ENCODE measurements at regions not wholly inside any gene's neighbourhood (a gene's known extent, or its start where the extent isn't known, plus 50 kb on each side); places are given as distances from the start of the nearest gene placed in this dataset.

- H3K9me3 ChIP-seq (ENCODE audit: insufficient read depth, low read depth, low read length), result peaks cover 1% of the 10 kb centered on the region
- H4K12ac ChIP-seq (ENCODE audit: low read depth, low read length), result no peak overlapping the region
- H2AK5ac ChIP-seq (ENCODE audit: low read length), result no peak overlapping the region
- no peak overlapping the region for H3K14ac ChIP-seq (ENCODE audit: low read length)
- H3K9ac ChIP-seq (ENCODE audit: low read length), result no peak overlapping the region
- no peak overlapping the region for H2BK120ac ChIP-seq (ENCODE audit: insufficient read depth, low read length, poor library complexity)
- no peaks in the 10 kb centered on the region for H3K79me1 ChIP-seq (ENCODE audit: low read length)
- H3K36me3 ChIP-seq (ENCODE audit: control insufficient read depth in 1 of 2, insufficient read depth in 2 of 2, low read length in 2 of 2), result no peaks in the 10 kb centered on the region
- no peaks in the 10 kb centered on the region for H3K27me3 ChIP-seq (ENCODE audit: insufficient read depth, low read length)
- no peak overlapping the region for H3K23ac ChIP-seq (ENCODE audit: low read length)
- no peak overlapping the region for H4K8ac ChIP-seq (ENCODE audit: low read depth, low read length)
- H3K27ac ChIP-seq (ENCODE audit: low read depth, low read length), result no peak overlapping the region
- H2AFZ ChIP-seq (ENCODE audit: insufficient read depth, low read length, poor library complexity), result no peak overlapping the region
- H3K18ac ChIP-seq (ENCODE audit: low read length), result no peak overlapping the region
- H3K4me1 ChIP-seq (ENCODE audit: control insufficient read depth in 1 of 2, insufficient read depth in 2 of 2, low read length in 2 of 2), result peaks cover 5 to 9% of the 10 kb centered on the region in 2 experiments
- no peak for DNase-seq
- H3K4ac ChIP-seq (ENCODE audit: low read depth, low read length), result no peak overlapping the region
- no peak overlapping the region for H3K4me3 ChIP-seq (ENCODE audit: low read depth, low read length)
- H3K79me2 ChIP-seq (ENCODE audit: control insufficient read depth, insufficient read depth, low read length, poor library complexity), result no peaks in the 10 kb centered on the region
- H2BK12ac ChIP-seq (ENCODE audit: low read length), result no peak overlapping the region
- no peak overlapping the region for H3K4me2 ChIP-seq (ENCODE audit: low read length)
- no peak overlapping the region for H4K91ac ChIP-seq (ENCODE audit: low read depth, low read length)
- no CpG with 5 or more reads among the region's 11 CpGs for WGBS (ENCODE audit: extremely low coverage, insufficient coverage, insufficient read length)
- H2BK5ac ChIP-seq (ENCODE audit: low read depth, low read length, poor library complexity), result no peak overlapping the region
Measured at GRCh38 chr13:40146611-40147117, 491.2 kb downstream of the COG6 start.

GRCh38 chr13:40148101-40148500 is 492.6 kb downstream of the COG6 start:
- no peaks in the 10 kb centered on the region for H3K79me2 ChIP-seq (ENCODE audit: control insufficient read depth, insufficient read depth, low read length, poor library complexity)
- H3K18ac ChIP-seq (ENCODE audit: low read length), result no peak overlapping the region
- no peak overlapping the region for H2BK12ac ChIP-seq (ENCODE audit: low read length)
- no peaks in the 10 kb centered on the region for H3K36me3 ChIP-seq (ENCODE audit: control insufficient read depth in 1 of 2, insufficient read depth in 2 of 2, low read length in 2 of 2)
- no peak for DNase-seq
- no peak overlapping the region for H2AK5ac ChIP-seq (ENCODE audit: low read length)
- H3K4me1 ChIP-seq (ENCODE audit: control insufficient read depth in 1 of 2, insufficient read depth in 2 of 2, low read length in 2 of 2), result peaks cover 5 to 9% of the 10 kb centered on the region in 2 experiments
- H2BK120ac ChIP-seq (ENCODE audit: insufficient read depth, low read length, poor library complexity), result no peak overlapping the region
- peak overlapping the region; percentile 44 for H4K91ac ChIP-seq (ENCODE audit: low read depth, low read length)
- no peak overlapping the region for H2AFZ ChIP-seq (ENCODE audit: insufficient read depth, low read length, poor library complexity)
- H3K9ac ChIP-seq (ENCODE audit: low read length), result no peak overlapping the region
- no peak overlapping the region for H3K4ac ChIP-seq (ENCODE audit: low read depth, low read length)
- no peak overlapping the region for H3K27ac ChIP-seq (ENCODE audit: low read depth, low read length)
- H3K23ac ChIP-seq (ENCODE audit: low read length), result no peak overlapping the region
- no peaks in the 10 kb centered on the region for H3K27me3 ChIP-seq (ENCODE audit: insufficient read depth, low read length)
- WGBS (ENCODE audit: extremely low coverage, insufficient coverage, insufficient read length), result no CpG with 5 or more reads among the region's 4 CpGs
- no peaks in the 10 kb centered on the region for H3K79me1 ChIP-seq (ENCODE audit: low read length)
- H4K12ac ChIP-seq (ENCODE audit: low read depth, low read length), result no peak overlapping the region
- H3K9me3 ChIP-seq (ENCODE audit: insufficient read depth, low read depth, low read length), result no peaks in the 10 kb centered on the region
- H3K4me3 ChIP-seq (ENCODE audit: low read depth, low read length), result no peak overlapping the region
- no peak overlapping the region for H3K14ac ChIP-seq (ENCODE audit: low read length)
- no peak overlapping the region for H4K8ac ChIP-seq (ENCODE audit: low read depth, low read length)
- H2BK5ac ChIP-seq (ENCODE audit: low read depth, low read length, poor library complexity), result no peak overlapping the region
- H3K4me2 ChIP-seq (ENCODE audit: low read length), result no peak overlapping the region

GRCh38 chr13:40148742-40149141 is 493.3 kb downstream of the COG6 start:
- Histone ChIP-seq H2BK12ac (ENCODE audit: low read length) (no peak overlapping the region), H3K27ac (ENCODE audit: low read depth, low read length) (no peak overlapping the region), H3K9me3 (ENCODE audit: insufficient read depth, low read depth, low read length) (no peaks in the 10 kb centered on the region), H3K27me3 (ENCODE audit: insufficient read depth, low read length) (no peaks in the 10 kb centered on the region), H3K14ac (ENCODE audit: low read length) (no peak overlapping the region), H2AK5ac (ENCODE audit: low read length) (no peak overlapping the region), H3K79me1 (ENCODE audit: low read length) (no peaks in the 10 kb centered on the region), H4K8ac (ENCODE audit: low read depth, low read length) (no peak overlapping the region), H3K4me3 (ENCODE audit: low read depth, low read length) (no peak overlapping the region), H4K91ac (ENCODE audit: low read depth, low read length) (no peak overlapping the region), H3K36me3 (ENCODE audit: control insufficient read depth in 1 of 2, insufficient read depth in 2 of 2, low read length in 2 of 2) (no peaks in the 10 kb centered on the region), H3K23ac (ENCODE audit: low read length) (no peak overlapping the region), H3K4me1 (ENCODE audit: control insufficient read depth in 1 of 2, insufficient read depth in 2 of 2, low read length in 2 of 2) (peaks cover 5 to 9% of the 10 kb centered on the region in 2 experiments), H3K79me2 (ENCODE audit: control insufficient read depth, insufficient read depth, low read length, poor library complexity) (no peaks in the 10 kb centered on the region), H2BK120ac (ENCODE audit: insufficient read depth, low read length, poor library complexity) (no peak overlapping the region), H3K4me2 (ENCODE audit: low read length) (no peak overlapping the region), H4K12ac (ENCODE audit: low read depth, low read length) (no peak overlapping the region), H3K9ac (ENCODE audit: low read length) (no peak overlapping the region), H3K4ac (ENCODE audit: low read depth, low read length) (no peak overlapping the region), H2AFZ (ENCODE audit: insufficient read depth, low read length, poor library complexity) (no peak overlapping the region), H2BK5ac (ENCODE audit: low read depth, low read length, poor library complexity) (no peak overlapping the region), H3K18ac (ENCODE audit: low read length) (no peak overlapping the region)
- WGBS (ENCODE audit: extremely low coverage, insufficient coverage, insufficient read length), result no CpG with 5 or more reads among the region's 1 CpG
- DNase-seq, result no peak

- DNase-seq, result no peak
- Histone ChIP-seq H2AFZ (ENCODE audit: insufficient read depth, low read length, poor library complexity) (no peak overlapping the region), H3K27ac (ENCODE audit: low read depth, low read length) (no peak overlapping the region), H3K18ac (ENCODE audit: low read length) (no peak overlapping the region), H3K9ac (ENCODE audit: low read length) (no peak overlapping the region), H3K4me3 (ENCODE audit: low read depth, low read length) (no peak overlapping the region), H3K36me3 (ENCODE audit: control insufficient read depth in 1 of 2, insufficient read depth in 2 of 2, low read length in 2 of 2) (no peaks in the 10 kb centered on the region), H3K9me3 (ENCODE audit: insufficient read depth, low read depth, low read length) (no peaks in the 10 kb centered on the region), H4K8ac (ENCODE audit: low read depth, low read length) (no peak overlapping the region), H3K4ac (ENCODE audit: low read depth, low read length) (no peak overlapping the region), H3K14ac (ENCODE audit: low read length) (no peak overlapping the region), H4K12ac (ENCODE audit: low read depth, low read length) (no peak overlapping the region), H2BK5ac (ENCODE audit: low read depth, low read length, poor library complexity) (no peak overlapping the region), H2BK12ac (ENCODE audit: low read length) (no peak overlapping the region), H3K4me1 (ENCODE audit: control insufficient read depth in 1 of 2, insufficient read depth in 2 of 2, low read length in 2 of 2) (peaks cover 5 to 9% of the 10 kb centered on the region in 2 experiments), H2AK5ac (ENCODE audit: low read length) (no peak overlapping the region), H3K27me3 (ENCODE audit: insufficient read depth, low read length) (no peaks in the 10 kb centered on the region), H3K23ac (ENCODE audit: low read length) (no peak overlapping the region), H3K4me2 (ENCODE audit: low read length) (no peak overlapping the region), H2BK120ac (ENCODE audit: insufficient read depth, low read length, poor library complexity) (no peak overlapping the region), H3K79me2 (ENCODE audit: control insufficient read depth, insufficient read depth, low read length, poor library complexity) (no peaks in the 10 kb centered on the region), H4K91ac (ENCODE audit: low read depth, low read length) (no peak overlapping the region), H3K79me1 (ENCODE audit: low read length) (no peaks in the 10 kb centered on the region)
- WGBS (ENCODE audit: extremely low coverage, insufficient coverage, insufficient read length), result no CpG with 5 or more reads among the region's 6 CpGs
Measured at GRCh38 chr13:40149611-40150274, 494.3 kb downstream of the COG6 start.

Data from trophoblast cell (in vitro differentiated cells and primary cell).